ENCODE measurements at regions not wholly inside any gene's neighbourhood (a gene's known extent, or its start where the extent isn't known, plus 50 kb on each side); places are given as distances from the start of the nearest gene placed in this dataset.
"Not testable (repeated sequence)": the region's sequence is repeated elsewhere in the genome, so short reads cannot be mapped to it uniquely, and the experiment has no call there.

DNA sequence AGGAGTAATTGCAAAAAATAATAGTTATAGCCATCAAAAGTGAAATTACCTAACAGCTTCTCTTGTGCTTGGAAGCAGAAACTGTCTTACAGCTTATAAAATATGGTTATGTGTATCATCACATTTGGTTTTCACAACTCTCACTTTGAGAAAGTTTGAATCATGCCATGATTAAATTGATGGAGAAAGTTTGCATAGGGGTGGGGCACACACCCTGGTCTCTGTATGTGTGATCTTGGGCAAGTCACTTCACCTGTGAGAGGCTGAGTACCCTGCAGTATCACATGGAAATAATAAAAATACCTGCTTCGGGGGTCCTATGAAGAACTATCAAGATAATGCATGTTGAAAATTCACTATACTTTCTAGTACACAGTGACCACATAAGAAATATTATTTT lies 471.4 kb downstream of the RAP2B start:
- DNase-seq (no peak), ATAC-seq (peak; percentile 73 to 79)
- Mint-ChIP-seq H3K9me3 (no peaks in the 10 kb centered on the region), H3K36me3 (ENCODE audit: insufficient read depth) (no peaks in the 10 kb centered on the region), H3K4me1 (ENCODE audit: low read depth) (peaks cover 37% of the 10 kb centered on the region), H3K27me3 (ENCODE audit: low read depth) (no peaks in the 10 kb centered on the region), H3K4me3 (no peak overlapping the region)

DNA sequence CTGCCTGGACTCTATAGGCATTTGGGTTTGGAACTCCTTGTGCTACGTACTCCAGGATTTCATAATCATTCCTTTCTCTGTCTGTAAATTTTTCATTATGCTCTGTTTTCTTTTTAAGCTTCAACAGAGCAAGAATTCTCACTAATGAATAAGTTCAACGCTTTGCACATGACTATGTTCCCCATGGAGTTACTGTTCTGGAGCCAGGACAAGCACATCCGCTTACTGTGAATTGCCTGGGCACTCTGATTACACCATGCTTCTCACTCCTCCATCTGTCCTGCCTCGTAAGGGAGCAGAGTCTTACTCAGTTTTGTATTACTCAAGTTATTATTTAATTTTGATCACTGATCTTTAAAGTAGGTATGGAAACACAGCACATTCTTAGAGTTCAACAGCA lies 472.7 kb downstream of the RAP2B start:
- ATAC-seq (no peak), DNase-seq (no peak)
- Mint-ChIP-seq H3K4me1 (ENCODE audit: low read depth) (peaks cover 28% of the 10 kb centered on the region), H3K27me3 (ENCODE audit: low read depth) (no peaks in the 10 kb centered on the region), H3K36me3 (ENCODE audit: insufficient read depth) (no peaks in the 10 kb centered on the region), H3K4me3 (no peak overlapping the region), H3K9me3 (no peaks in the 10 kb centered on the region)

DNA sequence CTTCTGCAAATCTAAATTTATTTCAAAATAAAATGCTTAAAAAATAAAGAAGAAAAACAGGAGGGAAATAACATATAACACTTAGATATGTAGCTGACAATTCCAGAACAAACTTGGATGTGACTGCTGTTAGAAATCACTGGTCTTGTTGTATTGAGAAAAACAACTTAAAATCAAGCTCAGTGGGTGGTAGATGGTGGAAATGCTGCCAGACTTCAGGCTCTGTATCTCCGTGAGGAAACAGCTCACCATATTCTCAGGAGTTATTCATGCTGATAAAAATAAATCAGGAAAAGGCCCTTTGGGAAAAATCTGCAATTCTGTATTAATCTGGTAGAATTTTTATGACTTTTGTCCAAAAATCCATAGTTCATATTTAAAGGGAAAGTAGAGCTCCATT lies 477.6 kb downstream of the RAP2B start:
- Mint-ChIP-seq H3K27me3 (ENCODE audit: low read depth) (no peaks in the 10 kb centered on the region), H3K36me3 (ENCODE audit: insufficient read depth) (no peaks in the 10 kb centered on the region), H3K4me1 (ENCODE audit: low read depth) (peaks cover 46% of the 10 kb centered on the region), H3K9me3 (peaks cover 9% of the 10 kb centered on the region), H3K4me3 (no peak overlapping the region)
- no peak for DNase-seq
- ATAC-seq, result no peak

- Mint-ChIP-seq H3K36me3 (ENCODE audit: insufficient read depth) (no peaks in the 10 kb centered on the region), H3K27me3 (ENCODE audit: low read depth) (no peaks in the 10 kb centered on the region), H3K9me3 (peaks cover 13% of the 10 kb centered on the region), H3K4me3 (no peak overlapping the region), H3K4me1 (ENCODE audit: low read depth) (peaks cover 46% of the 10 kb centered on the region)
- DNase-seq (no peak), ATAC-seq (no peak)
Observed at GRCh38 chr3:153640689-153641665, 479.0 kb downstream of the RAP2B start.

GRCh38 chr3:153642576-153642975 lies 478.6 kb upstream of the ARHGEF26 start:
- H3K4me3 Mint-ChIP-seq; DNase-seq; H3K36me3 Mint-ChIP-seq (ENCODE audit: insufficient read depth); ATAC-seq; H3K27me3 Mint-ChIP-seq (ENCODE audit: low read depth): not testable (repeated sequence)
- peaks cover 13% of the 10 kb centered on the region for H3K9me3 Mint-ChIP-seq
- peaks cover 46% of the 10 kb centered on the region for H3K4me1 Mint-ChIP-seq (ENCODE audit: low read depth)

DNA sequence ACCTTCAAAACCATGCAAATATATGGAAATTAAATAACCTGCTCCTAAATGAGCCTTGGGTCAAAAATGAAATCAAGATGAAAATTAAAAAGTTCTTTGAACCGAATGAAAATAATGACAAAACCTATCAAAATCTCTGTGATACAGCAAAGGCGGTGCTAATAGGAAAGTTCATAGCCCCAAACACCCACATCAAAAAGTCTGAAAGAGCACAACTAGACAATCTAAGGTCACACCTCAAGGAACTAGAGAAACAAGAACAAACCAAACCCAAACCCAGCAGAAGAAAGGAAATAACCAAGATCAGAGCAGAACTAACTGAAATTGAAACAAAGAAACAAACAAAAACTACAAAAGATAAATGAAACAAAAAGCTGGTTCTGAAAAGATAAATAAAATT lies 477.7 kb upstream of the ARHGEF26 start:
- not testable (repeated sequence) for ATAC-seq; H3K4me3 Mint-ChIP-seq; DNase-seq; H3K27me3 Mint-ChIP-seq (ENCODE audit: low read depth); H3K36me3 Mint-ChIP-seq (ENCODE audit: insufficient read depth)
- peaks cover 13% of the 10 kb centered on the region for H3K9me3 Mint-ChIP-seq
- H3K4me1 Mint-ChIP-seq (ENCODE audit: low read depth), result peaks cover 46% of the 10 kb centered on the region

GRCh38 chr3:153649286-153649839 lies 471.8 kb upstream of the ARHGEF26 start:
- Mint-ChIP-seq H3K36me3 (ENCODE audit: insufficient read depth) (no peaks in the 10 kb centered on the region), H3K4me1 (ENCODE audit: low read depth) (peaks cover 5% of the 10 kb centered on the region), H3K9me3 (peaks cover 6% of the 10 kb centered on the region), H3K4me3 (no peak overlapping the region), H3K27me3 (ENCODE audit: low read depth) (no peaks in the 10 kb centered on the region)
- DNase-seq (no peak), ATAC-seq (no peak)

DNA sequence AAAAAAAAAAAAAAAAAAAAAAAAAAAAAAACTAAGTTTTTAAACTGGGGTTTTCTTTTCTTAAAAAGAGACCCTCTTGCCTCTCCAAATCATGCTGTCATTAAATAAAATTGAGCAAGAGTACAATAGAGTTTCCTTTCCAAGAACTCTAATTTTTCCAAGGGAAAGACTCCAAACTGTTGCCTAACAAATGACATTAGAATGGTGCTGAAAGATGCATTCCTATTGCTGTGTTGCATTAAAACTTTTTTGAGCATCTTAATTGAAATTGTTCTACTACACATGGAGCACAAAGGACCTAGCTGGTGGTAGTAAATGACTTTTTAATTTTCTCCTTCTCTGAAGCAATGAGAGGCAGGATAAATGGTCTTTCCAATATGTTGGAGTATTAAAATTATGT lies 469.1 kb upstream of the ARHGEF26 start:
- Mint-ChIP-seq H3K27me3 (ENCODE audit: low read depth) (no peaks in the 10 kb centered on the region), H3K36me3 (ENCODE audit: insufficient read depth) (no peaks in the 10 kb centered on the region), H3K9me3 (peaks cover 4% of the 10 kb centered on the region), H3K4me1 (ENCODE audit: low read depth) (no peaks in the 10 kb centered on the region), H3K4me3 (no peak overlapping the region)
- ATAC-seq, result no peak
- no peak for DNase-seq

DNA sequence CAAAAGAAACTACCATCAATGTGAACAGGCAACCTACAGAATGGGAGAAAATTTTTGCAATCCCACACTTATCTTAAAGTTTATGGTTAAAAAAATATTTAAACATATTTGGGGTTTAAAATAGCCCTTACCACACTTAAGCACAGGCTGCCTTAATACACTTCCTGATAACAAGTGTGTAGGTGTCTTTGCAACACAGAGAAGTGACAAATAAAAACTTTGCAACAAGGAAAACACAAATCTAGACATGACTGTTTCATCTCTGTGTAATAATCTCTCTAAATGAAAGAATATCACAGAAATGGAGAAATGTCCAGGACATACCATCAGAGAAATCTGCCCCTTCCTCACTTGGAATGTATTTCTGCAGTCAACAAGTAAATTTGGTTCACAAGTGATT lies 464.1 kb upstream of the ARHGEF26 start:
- no peaks in the 10 kb centered on the region for H3K4me1 Mint-ChIP-seq (ENCODE audit: low read depth)

DNA sequence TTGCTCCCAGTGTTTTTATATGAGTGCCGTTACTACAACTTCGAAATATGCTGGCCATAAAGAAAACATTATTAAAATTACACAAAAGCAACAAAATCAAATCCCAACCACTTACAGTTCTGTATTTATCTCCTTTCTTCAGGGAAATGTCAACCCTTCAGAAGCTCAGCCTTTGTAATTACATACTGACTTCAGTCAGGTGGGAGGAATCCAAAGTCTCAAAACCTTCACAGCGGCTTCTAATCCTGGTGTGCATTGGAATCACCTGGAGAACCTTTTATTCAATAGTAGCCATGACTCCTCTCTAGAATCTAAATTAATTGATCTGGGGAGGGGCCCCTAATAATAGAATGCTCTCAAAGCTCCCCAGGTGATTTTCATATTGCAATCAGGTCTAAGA lies 463.7 kb upstream of the ARHGEF26 start:
- H3K4me1 Mint-ChIP-seq (ENCODE audit: low read depth), result no peaks in the 10 kb centered on the region
- peaks cover 10% of the 10 kb centered on the region for H3K9me3 Mint-ChIP-seq
- H3K36me3 Mint-ChIP-seq (ENCODE audit: insufficient read depth), result no peaks in the 10 kb centered on the region
- no peak for ATAC-seq
- no peak for DNase-seq
- H3K4me3 Mint-ChIP-seq, result no peak overlapping the region
- H3K27me3 Mint-ChIP-seq (ENCODE audit: low read depth), result no peaks in the 10 kb centered on the region

More for the DNA sequence above, 464.1 kb upstream of the ARHGEF26 start:
- ATAC-seq (no peak), DNase-seq (no peak)
- H3K27me3 Mint-ChIP-seq (ENCODE audit: low read depth), result no peaks in the 10 kb centered on the region
- H3K4me3 Mint-ChIP-seq, result no peak overlapping the region
- no peaks in the 10 kb centered on the region for H3K36me3 Mint-ChIP-seq (ENCODE audit: insufficient read depth)
- peaks cover 10% of the 10 kb centered on the region for H3K9me3 Mint-ChIP-seq

GRCh38 chr3:153658136-153658535 lies 463.1 kb upstream of the ARHGEF26 start:
- H3K36me3 Mint-ChIP-seq (ENCODE audit: insufficient read depth), result no peaks in the 10 kb centered on the region
- peaks cover 10% of the 10 kb centered on the region for H3K9me3 Mint-ChIP-seq
- no peaks in the 10 kb centered on the region for H3K4me1 Mint-ChIP-seq (ENCODE audit: low read depth)
- ATAC-seq, result no peak
- DNase-seq, result no peak
- no peak overlapping the region for H3K4me3 Mint-ChIP-seq
- H3K27me3 Mint-ChIP-seq (ENCODE audit: low read depth), result no peaks in the 10 kb centered on the region

GRCh38 chr3:153666991-153667740 lies 454.0 kb upstream of the ARHGEF26 start:
- ATAC-seq (no peak), DNase-seq (no peak)
- H3K27me3 Mint-ChIP-seq (ENCODE audit: low read depth), result no peaks in the 10 kb centered on the region
- no peaks in the 10 kb centered on the region for H3K4me1 Mint-ChIP-seq (ENCODE audit: low read depth)
- H3K36me3 Mint-ChIP-seq (ENCODE audit: insufficient read depth), result no peaks in the 10 kb centered on the region
- no peak overlapping the region for H3K4me3 Mint-ChIP-seq
- no peaks in the 10 kb centered on the region for H3K9me3 Mint-ChIP-seq

- DNase-seq, result no peak
- no peaks in the 10 kb centered on the region for H3K9me3 Mint-ChIP-seq
- H3K36me3 Mint-ChIP-seq (ENCODE audit: insufficient read depth), result no peaks in the 10 kb centered on the region
- no peaks in the 10 kb centered on the region for H3K27me3 Mint-ChIP-seq (ENCODE audit: low read depth)
- no peak overlapping the region for H3K4me3 Mint-ChIP-seq
- H3K4me1 Mint-ChIP-seq (ENCODE audit: low read depth), result peaks cover 2% of the 10 kb centered on the region
- ATAC-seq, result peak in 1 of 2 donors; percentile 30
Observed at GRCh38 chr3:153669527-153669926, 451.7 kb upstream of the ARHGEF26 start.

GRCh38 chr3:153670577-153670976 lies 450.6 kb upstream of the ARHGEF26 start:
- Mint-ChIP-seq H3K4me1 (ENCODE audit: low read depth) (peaks cover 2% of the 10 kb centered on the region), H3K9me3 (no peaks in the 10 kb centered on the region), H3K36me3 (ENCODE audit: insufficient read depth) (no peaks in the 10 kb centered on the region), H3K4me3 (no peak overlapping the region), H3K27me3 (ENCODE audit: low read depth) (no peaks in the 10 kb centered on the region)
- DNase-seq (no peak), ATAC-seq (no peak)

All from activated T-cell treated with anti-CD3 and anti-CD28 coated beads, Interleukin-2, amount 50 U/mL, for 4 hours (primary cell).